DLD1 (cell line): ENCODE measurements at regions not wholly inside any gene's neighbourhood (a gene's known extent, or its start where the extent isn't known, plus 50 kb on each side); places are given as distances from the start of the nearest gene placed in this dataset.
"Not testable (repeated sequence)": the region's sequence is repeated elsewhere in the genome, so short reads cannot be mapped to it uniquely, and the experiment has no call there.

Experiments used
- in situ Hi-C: cut with HindIII; loops from 2 replicates; pipeline ENCODE4 v1.10.0; 2017; ENCODE audit warnings: low sequenced_read_pairs

DNA sequence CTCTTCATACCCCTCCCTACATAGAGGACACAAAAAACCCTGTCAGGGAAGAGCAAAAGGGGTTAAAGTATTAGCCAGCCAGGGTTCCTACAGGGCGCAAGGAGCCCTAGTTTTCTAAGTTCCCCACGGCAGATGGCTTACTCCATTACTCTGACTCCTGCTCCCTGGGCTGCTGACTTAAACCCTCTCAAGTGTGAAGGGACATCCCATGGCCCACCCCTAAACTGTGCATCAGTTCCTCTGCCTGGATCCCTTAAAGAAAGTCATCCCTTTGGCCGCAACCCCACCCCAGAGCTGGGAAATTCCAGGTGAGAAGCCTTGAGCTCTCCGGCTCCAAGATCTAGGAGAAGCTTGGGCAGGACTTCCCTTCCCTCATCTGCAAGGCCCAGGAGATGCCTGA lies 236.0 kb downstream of the TOMM20 start:
- in situ Hi-C loops: no loop called here

- in situ Hi-C loops: no loop called here
These were observed 237.2 kb downstream of the TOMM20 start for GRCh38 chr1:234891427-234891826.

GRCh38 chr1:234889643-234890042 lies 239.0 kb downstream of the TOMM20 start:
- in situ Hi-C loops: no loop called here

GRCh38 chr1:234888247-234888646 lies 240.4 kb downstream of the TOMM20 start:
- in situ Hi-C loops: not testable (repeated sequence)

DNA sequence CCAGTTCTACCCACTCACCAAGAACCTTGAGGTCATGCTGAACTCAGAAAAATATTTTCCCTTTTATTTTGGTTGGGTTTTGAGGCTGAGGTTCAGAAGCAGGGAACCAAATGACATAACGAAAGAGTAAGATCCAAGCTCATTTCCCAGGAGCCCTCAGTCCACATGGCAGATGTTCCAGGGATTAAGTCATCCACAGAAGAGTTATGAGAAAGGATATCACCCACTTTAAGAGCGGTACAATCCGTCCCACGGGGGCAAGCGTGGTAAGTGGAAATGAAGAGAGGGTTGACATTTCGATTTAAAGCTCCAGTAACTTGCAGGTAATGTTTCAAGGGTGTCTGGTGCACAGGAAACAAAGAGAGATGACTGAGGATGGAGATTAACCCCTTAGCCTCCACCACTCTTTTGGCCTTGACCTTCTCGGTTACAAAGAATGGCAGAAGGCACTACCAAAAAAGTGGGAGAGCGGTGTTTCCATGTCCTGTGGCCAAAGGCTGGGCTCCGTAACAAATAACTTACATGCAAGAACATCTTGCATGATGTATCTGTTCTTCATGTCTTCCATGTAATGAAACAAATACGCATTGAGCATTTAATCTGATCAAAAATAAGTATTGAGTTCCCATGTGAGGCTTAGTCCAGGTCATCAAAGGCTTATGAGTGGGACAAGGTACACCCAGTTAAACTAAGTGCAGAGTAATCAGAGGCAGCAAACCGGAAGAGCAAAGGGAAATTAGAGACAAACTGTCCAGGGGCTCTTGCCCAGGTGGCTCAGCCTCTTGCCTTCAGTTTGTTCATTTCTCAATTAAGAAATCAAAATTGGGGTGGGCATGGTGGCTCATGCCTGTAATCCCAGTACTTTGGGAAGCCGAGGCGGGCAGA lies 241.4 kb downstream of the TOMM20 start:
- in situ Hi-C loops: no loop called here

DNA sequence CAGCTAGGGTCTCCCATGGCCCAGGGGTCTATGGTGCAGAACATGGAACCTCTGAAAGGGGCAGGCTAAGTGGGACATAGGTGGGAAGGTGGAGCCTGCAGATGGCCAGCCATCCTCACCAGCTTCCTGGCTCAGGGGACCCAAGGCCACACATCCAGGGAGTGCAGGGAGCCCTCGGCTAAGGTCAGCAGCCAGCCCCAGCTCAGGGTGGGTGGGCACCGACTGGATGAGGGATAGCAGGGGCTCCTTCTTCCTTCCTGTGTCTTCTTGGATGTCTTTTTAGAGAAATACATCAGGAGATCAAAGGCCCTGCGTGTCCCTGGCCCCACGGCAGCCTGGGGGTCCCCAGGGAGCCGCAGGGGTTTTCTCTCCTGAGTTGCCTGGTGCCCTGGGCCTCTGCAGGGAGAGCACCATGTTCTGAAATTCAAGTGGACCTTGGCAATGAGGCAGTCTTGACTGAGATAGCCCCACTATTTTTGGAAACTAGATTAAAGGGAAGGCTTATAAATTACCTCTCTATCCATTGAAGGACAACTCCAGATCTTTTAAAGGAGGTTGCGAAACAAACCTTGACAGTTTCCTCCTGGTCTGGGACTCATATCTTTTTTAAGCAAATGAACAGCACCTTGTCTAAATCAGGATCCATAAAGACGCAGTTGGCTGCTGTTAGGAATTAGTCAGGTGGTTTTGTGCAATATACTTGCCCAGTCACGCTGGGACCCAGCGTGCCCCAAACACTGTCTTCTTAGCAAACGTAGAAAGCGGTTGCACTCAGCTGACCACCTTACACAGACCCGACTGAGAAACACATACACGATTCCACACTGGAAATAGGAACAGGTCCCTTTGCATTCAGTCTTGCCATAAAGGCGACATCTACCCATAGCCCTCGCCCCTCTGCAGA lies 242.3 kb downstream of the TOMM20 start:
- in situ Hi-C loops: no loop called here

GRCh38 chr1:234885601-234886000 lies 243.0 kb downstream of the TOMM20 start:
- in situ Hi-C loops: no loop called here

DNA sequence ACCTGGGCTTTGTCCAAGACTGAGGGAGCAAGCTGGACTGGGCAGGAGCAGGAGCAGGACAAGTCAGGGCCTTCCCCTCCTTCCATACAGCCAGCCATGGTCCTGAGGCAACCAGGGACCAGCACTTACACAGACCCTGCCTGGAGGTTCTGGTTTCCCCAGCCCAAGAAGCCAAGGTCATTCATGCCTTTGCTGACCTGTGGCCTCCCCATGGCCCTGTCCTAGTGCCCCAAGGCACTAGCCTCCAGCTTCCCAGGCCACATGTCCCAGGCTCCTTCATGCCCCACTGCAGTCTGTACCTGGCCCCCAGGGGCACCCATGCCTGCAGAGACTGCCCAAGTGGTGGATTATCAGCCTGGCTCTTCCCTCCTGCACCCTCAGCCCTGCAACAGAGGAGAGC lies 243.9 kb downstream of the TOMM20 start:
- in situ Hi-C loops: no loop called here

- in situ Hi-C loops: no loop called here
These were observed 244.6 kb downstream of the TOMM20 start for GRCh38 chr1:234884006-234884405.

GRCh38 chr1:234882898-234883297 lies 245.7 kb downstream of the TOMM20 start:
- in situ Hi-C loops: no loop called here

- in situ Hi-C loops: no loop called here
These were observed 246.5 kb downstream of the TOMM20 start for GRCh38 chr1:234881893-234882771.

GRCh38 chr1:234879147-234880080 lies 249.2 kb downstream of the TOMM20 start:
- in situ Hi-C loops: loop anchor here (10.0 kb wide), 1 partner anchor 195 kb away; no protein-coding TSS in a partner anchor

- in situ Hi-C loops: loop anchor here (10.0 kb wide), 1 partner anchor 197 kb away; no protein-coding TSS in a partner anchor
These were observed 250.3 kb downstream of the TOMM20 start for GRCh38 chr1:234878288-234878687.

- in situ Hi-C loops: loop anchor here (10.0 kb wide), 1 partner anchor 197 kb away; no protein-coding TSS in a partner anchor
These were observed 250.9 kb downstream of the TOMM20 start for GRCh38 chr1:234877761-234878160.

DNA sequence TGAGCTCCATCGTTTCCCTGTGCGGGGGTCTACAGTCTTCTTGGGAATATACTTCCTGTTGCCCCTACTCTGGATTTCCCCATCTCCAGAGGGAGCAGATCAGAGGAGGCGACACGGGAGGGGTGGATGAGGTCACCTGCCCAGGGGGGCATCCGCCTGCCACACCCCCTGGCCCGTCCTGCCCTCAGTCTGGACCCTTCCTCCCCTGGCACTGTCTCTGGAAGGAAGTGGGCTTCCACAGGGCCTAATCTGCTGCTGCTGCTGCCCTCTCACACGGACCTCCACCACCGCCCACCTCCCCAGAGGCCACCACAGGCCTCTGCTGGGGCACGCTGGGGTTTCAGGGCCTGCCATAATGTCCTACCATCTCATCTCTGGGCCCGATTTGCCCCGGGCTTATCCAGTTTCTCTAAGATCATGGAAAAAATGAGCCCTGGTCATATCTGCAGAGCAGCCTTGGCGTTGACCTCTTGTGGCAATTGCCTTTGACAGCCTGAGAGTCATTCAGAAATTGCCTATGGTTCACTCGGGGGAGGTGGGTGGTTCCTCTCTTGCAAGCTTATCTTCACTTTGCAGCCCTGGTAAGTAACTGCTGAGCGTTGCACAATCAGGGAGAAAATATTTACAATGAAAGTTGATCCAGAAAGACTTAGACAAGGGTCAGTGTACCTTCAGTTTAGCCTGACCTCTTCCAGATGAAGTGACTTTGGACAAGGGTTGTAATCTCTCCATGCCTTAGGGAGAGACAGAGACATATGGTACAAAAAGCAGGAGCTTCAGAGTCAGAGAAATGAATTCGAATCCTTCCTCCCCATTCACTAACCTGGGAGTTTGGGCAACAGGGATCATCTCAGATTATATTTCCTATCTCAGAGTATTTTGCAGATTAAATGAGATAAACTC lies 252.4 kb downstream of the TOMM20 start:
- in situ Hi-C loops: loop anchor here (10.0 kb wide), 1 partner anchor 199 kb away; no protein-coding TSS in a partner anchor

GRCh38 chr1:234875328-234875952 lies 253.2 kb downstream of the TOMM20 start:
- in situ Hi-C loops: loop anchor here (10.0 kb wide), 1 partner anchor 199 kb away; no protein-coding TSS in a partner anchor
